CD4-positive, alpha-beta memory T cell (primary cell): ENCODE measurements at regions not wholly inside any gene's neighbourhood (a gene's known extent, or its start where the extent isn't known, plus 50 kb on each side); places are given as distances from the start of the nearest gene placed in this dataset.

Experiments
- CTCF ChIA-PET: fragments of 350-600 bp; sonication (Branson Sonifier 250); formaldehyde crosslinking; loops from one replicate; lab custom pipeline; 2021; ENCODE audit warnings: inconsistent platforms; ENCODE audit not compliant: partially characterized antibody; lab: Charles Lee
- POLR2A ChIA-PET: fragments of 350-600 bp; sonication (Branson Sonifier 250); formaldehyde crosslinking; loops from one replicate; lab custom pipeline; 2021; ENCODE audit not compliant: partially characterized antibody; lab: Charles Lee
- DNase-seq, 5 donors: peaks; one replicate each; pipeline versions ENCODE4 v3.0.0 to v3.0.0-alpha.2; 2020 to 2022; ENCODE audit warnings: mixed read lengths in 1 of 5
- H3K27ac ChIP-seq: one replicate; pipeline ENCODE4 v1.7.0; 2013; ENCODE audit warnings: low read depth, low read length
- H3K27me3 ChIP-seq: 2 replicates; pipeline ENCODE4 v1.7.0; 2013; ENCODE audit warnings: mild to moderate bottlenecking, low read length, moderate library complexity; ENCODE audit not compliant: insufficient read depth
- H3K36me3 ChIP-seq: 2 replicates; pipeline ENCODE4 v1.7.0; 2013; ENCODE audit warnings: mild to moderate bottlenecking, low read length, moderate library complexity; ENCODE audit not compliant: insufficient read depth
- H3K4me1 ChIP-seq: 2 replicates; pipeline ENCODE4 v1.7.0; 2013; ENCODE audit warnings: mild to moderate bottlenecking, low read length, moderate library complexity; ENCODE audit not compliant: insufficient read depth
- H3K4me3 ChIP-seq, 2 donors: one replicate each; pipeline ENCODE4 v1.7.0; 2013; ENCODE audit warnings: low read length in 2 of 2, mild to moderate bottlenecking in 1 of 2
- H3K9me3 ChIP-seq, 2 donors: one replicate each; pipeline ENCODE4 v1.7.0; 2013; ENCODE audit warnings: low read length in 2 of 2, control low read depth in 1 of 2; ENCODE audit not compliant: control insufficient read depth in 1 of 2
- H3K27ac Mint-ChIP-seq, 7 donors: one replicate each; pipeline ENCODE4 v1.8.0; 2020 to 2021; ENCODE audit warnings: mixed read lengths in 7 of 7, mild to moderate bottlenecking in 6 of 7, inconsistent platforms in 3 of 7, moderate library complexity in 3 of 7
- H3K27me3 Mint-ChIP-seq, 2 donors: one replicate each; pipeline ENCODE4 v1.8.0; 2020 to 2021; ENCODE audit warnings: mixed read lengths in 2 of 2
- H3K36me3 Mint-ChIP-seq, 2 donors: one replicate each; pipeline ENCODE4 v1.8.0; 2020 to 2021; ENCODE audit warnings: mixed read lengths in 2 of 2, inconsistent platforms in 1 of 2, mild to moderate bottlenecking in 1 of 2
- H3K4me1 Mint-ChIP-seq, 4 donors: one replicate each; pipeline ENCODE4 v1.8.0; 2020 to 2021; ENCODE audit warnings: mixed read lengths in 4 of 4, mild to moderate bottlenecking in 1 of 4
- H3K4me3 Mint-ChIP-seq, 8 donors: one replicate each; pipeline ENCODE4 v1.8.0; 2020 to 2021; ENCODE audit warnings: mixed read lengths in 8 of 8, mild to moderate bottlenecking in 7 of 8, moderate library complexity in 6 of 8, inconsistent platforms in 3 of 8
- H3K9me3 Mint-ChIP-seq, 8 donors: one replicate each; pipeline ENCODE4 v1.8.0; 2020 to 2021; ENCODE audit warnings: mixed read lengths in 8 of 8, mild to moderate bottlenecking in 5 of 8, inconsistent platforms in 3 of 8, moderate library complexity in 1 of 8
- intact Hi-C: fragments of 100-400 bp; cut with micrococcal nuclease; formaldehyde crosslinking; loops from one replicate; pipeline ENCODE4 v1.15.1; 2023

- H3K4me3 ChIP-seq, result peak overlapping the region in 1 of 2 donors; percentile 3
- CTCF ChIA-PET, result no interaction called here
- H3K27me3 ChIP-seq, result no peaks in the 10 kb centered on the region
Measured at GRCh38 chr13:48151363-48152161, 56.7 kb upstream of the MED4 start.

GRCh38 chr13:48148454-48148853, 53.5 kb upstream of the MED4 start:
- Histone ChIP-seq H3K4me3 (no peak overlapping the region), H3K27me3 (no peaks in the 10 kb centered on the region), H3K4me1 (peaks cover 42% of the 10 kb centered on the region), H3K27ac (no peak overlapping the region), H3K36me3 (no peaks in the 10 kb centered on the region), H3K9me3 (no peaks in the 10 kb centered on the region)
- peak overlapping the region in 6 of 7 donors; percentile 0 to 72 (median 44) for H3K27ac Mint-ChIP-seq
- CTCF ChIA-PET, result interaction anchor here (0.9 to 1.1 kb wide), 3 partner anchors 16 to 83 kb away, joined by 3 read pairs; no protein-coding TSS in a partner anchor
- H3K9me3 Mint-ChIP-seq, result peaks cover 0 to 3% (median 0%) of the 10 kb centered on the region in 8 donors
- peaks cover 34 to 65% (median 49%) of the 10 kb centered on the region in 4 donors for H3K4me1 Mint-ChIP-seq
- no peak for DNase-seq
- H3K27me3 Mint-ChIP-seq, result no peaks in the 10 kb centered on the region
- no peaks in the 10 kb centered on the region for H3K36me3 Mint-ChIP-seq
- no peak overlapping the region for H3K4me3 Mint-ChIP-seq
- POLR2A ChIA-PET, result interaction anchor here (0.6 to 2.3 kb wide), 7 partner anchors 10 to 85 kb away, joined by 3 to 5 read pairs (median 3); partner anchors contain the start of gene ITM2B
- intact Hi-C loops, result no loop called here

More at GRCh38 chr13:48151363-48152161, 56.7 kb upstream of the MED4 start:
- Mint-ChIP-seq H3K27me3 (no peaks in the 10 kb centered on the region), H3K4me1 (peaks cover 43 to 73% (median 62%) of the 10 kb centered on the region in 4 donors), H3K4me3 (peak overlapping the region; percentile 41 to 81 (median 57)), H3K9me3 (peaks cover 0 to 3% (median 0%) of the 10 kb centered on the region in 8 donors), H3K36me3 (no peaks in the 10 kb centered on the region), H3K27ac (peak overlapping the region; percentile 58 to 93 (median 89))
- no peaks in the 10 kb centered on the region for H3K9me3 ChIP-seq
- H3K27ac ChIP-seq, result peak overlapping the region; percentile 30
- intact Hi-C loops, result no loop called here
- DNase-seq, result peak in 3 of 5 donors; percentile 17 to 20 (median 19)
- POLR2A ChIA-PET, result interaction anchor here (2.4 kb wide), 1 partner anchor 81 kb away, joined by 16 read pairs; the partner anchor contains the start of gene ITM2B
- H3K36me3 ChIP-seq, result no peaks in the 10 kb centered on the region
- peaks cover 59% of the 10 kb centered on the region for H3K4me1 ChIP-seq

DNA sequence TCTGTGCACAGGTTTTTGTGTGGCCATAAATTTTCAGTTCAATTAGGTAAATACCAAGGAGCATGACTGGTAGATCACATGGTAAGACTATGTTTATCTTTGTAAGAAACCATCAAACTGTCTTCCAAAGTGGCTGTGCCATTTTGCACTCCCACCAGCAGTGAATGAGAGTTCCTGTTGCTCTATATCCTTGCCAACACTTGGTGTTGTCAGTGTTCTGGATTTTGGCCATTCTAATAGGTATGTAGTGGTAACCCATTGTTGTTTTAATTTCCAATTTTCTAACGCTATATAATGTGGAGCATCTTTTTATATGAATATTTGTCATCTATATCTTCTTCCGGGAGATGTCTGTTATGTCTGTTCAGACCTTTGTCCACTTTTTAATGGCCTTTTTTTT, 51.7 kb upstream of the MED4 start:
- POLR2A ChIA-PET, result interaction anchor here (1.3 kb wide), 1 partner anchor 9 kb away, joined by 4 read pairs; no protein-coding TSS in a partner anchor
- no peak overlapping the region for H3K27ac Mint-ChIP-seq
- no peaks in the 10 kb centered on the region for H3K27me3 Mint-ChIP-seq

GRCh38 chr13:48146122-48146521, 51.2 kb upstream of the MED4 start:
- Histone ChIP-seq H3K4me1 (peaks cover 18% of the 10 kb centered on the region), H3K9me3 (no peaks in the 10 kb centered on the region), H3K4me3 (no peak overlapping the region), H3K27ac (no peak overlapping the region), H3K36me3 (no peaks in the 10 kb centered on the region), H3K27me3 (no peaks in the 10 kb centered on the region)
- intact Hi-C loops, result no loop called here
- Mint-ChIP-seq H3K4me3 (no peak overlapping the region), H3K27me3 (no peaks in the 10 kb centered on the region), H3K36me3 (no peaks in the 10 kb centered on the region), H3K4me1 (peaks cover 18 to 44% (median 33%) of the 10 kb centered on the region in 4 donors), H3K9me3 (peaks cover 0 to 3% (median 0%) of the 10 kb centered on the region in 8 donors), H3K27ac (peak overlapping the region in 2 of 7 donors; percentile 3 to 7)
- ChIA-PET CTCF (no interaction called here), POLR2A (interaction anchor here (1.3 kb wide), 1 partner anchor 9 kb away, joined by 4 read pairs; no protein-coding TSS in a partner anchor)
- no peak for DNase-seq

More for the DNA sequence above, 51.7 kb upstream of the MED4 start:
- CTCF ChIA-PET, result no interaction called here
- no peaks in the 10 kb centered on the region for H3K36me3 ChIP-seq
- Mint-ChIP-seq H3K4me1 (peaks cover 21 to 50% (median 36%) of the 10 kb centered on the region in 4 donors), H3K9me3 (peaks cover 0 to 3% (median 0%) of the 10 kb centered on the region in 8 donors), H3K36me3 (no peaks in the 10 kb centered on the region), H3K4me3 (no peak overlapping the region)
- H3K4me3 ChIP-seq, result no peak overlapping the region
- intact Hi-C loops, result no loop called here
- H3K4me1 ChIP-seq, result peaks cover 23% of the 10 kb centered on the region
- H3K27me3 ChIP-seq, result no peaks in the 10 kb centered on the region
- no peak for DNase-seq
- H3K9me3 ChIP-seq, result no peaks in the 10 kb centered on the region
- no peak overlapping the region for H3K27ac ChIP-seq
